HCT116 (cell line): ENCODE measurements at regions not wholly inside any gene's neighbourhood (a gene's known extent, or its start where the extent isn't known, plus 50 kb on each side); places are given as distances from the start of the nearest gene placed in this dataset.

Source experiments
- ATAC-seq: fragments of 200-7000 bp; cut with Tn5 transposase; 2 replicates; pipeline ENCODE4 v1.9.1; 2020; ENCODE audit warnings: mild to moderate bottlenecking, moderate library complexity
- BruUV-seq: library from RNA; stranded (reverse); fragments of 400-500 nt; replicated peaks from 2 replicates; lab custom pipeline; 2021; lab: Mats Ljungman, UMichigan
- CTCF ChIA-PET: fragments of 300-600 bp; sonication (Branson Sonifier 250); formaldehyde crosslinking; loops from one replicate; lab custom pipeline; 2021; ENCODE audit warnings: antibody characterized with exemption; lab: Charles Lee
- POLR2A ChIA-PET: fragments of 300-600, 350-600 bp; sonication (Branson Sonifier 250); formaldehyde crosslinking; loops from one replicate; lab custom pipeline; 2021; ENCODE audit warnings: antibody characterized with exemption; lab: Charles Lee
- RAD21 ChIA-PET, 2 experiments: fragments of 300-600 bp; sonication (Branson Sonifier 250); formaldehyde crosslinking; loops; one replicate each; lab custom pipeline; 2023; ENCODE audit warnings: low total read pairs in 2 of 2; ENCODE audit not compliant: uncharacterized antibody in 2 of 2, unreplicated experiment in 2 of 2, low non-redundant PET in 1 of 2; lab: Charles Lee
- DNase-seq: peaks from one replicate; pipeline ENCODE4 v3.0.0-alpha.2; 2010; ENCODE audit warnings: low read depth, low spot score
- H2AFZ ChIP-seq: fragments of 200-600 bp; shearing (Covaris generic), sonication (generic); 2 replicates; pipeline ENCODE4 v1.6.1; 2017; ENCODE audit warnings: low read depth, mixed run types, mixed read lengths, antibody characterized with exemption, low read length; ENCODE audit not compliant: poor library complexity, severe bottlenecking
- H3K27ac ChIP-seq: 2 replicates; pipeline ENCODE4 v1.5.1; 2012; ENCODE audit warnings: low read depth, low read length
- H3K27me3 ChIP-seq: fragments of 200-600 bp; sonication (generic); 2 replicates; pipeline ENCODE4 v1.6.1; 2016; ENCODE audit warnings: mixed run types, low read length, mixed read lengths; ENCODE audit not compliant: insufficient read depth
- H3K36me3 ChIP-seq, 2 experiments: fragments of 200-500 bp in 1 of 2; fragments of 200-600 bp in 1 of 2; sonication (Bioruptor generic) in 1 of 2; sonication (generic) in 1 of 2; 2 replicates each; pipeline versions ENCODE4 v1.5.1 to v1.6.1; 2014 to 2016; ENCODE audit warnings: low read length in 2 of 2, inconsistent platforms in 1 of 2, mixed read lengths in 1 of 2, mixed run types in 1 of 2; ENCODE audit not compliant: insufficient read depth in 2 of 2, control insufficient read depth in 1 of 2
- H3K4me1 ChIP-seq, 2 experiments: fragments of 200-600 bp in 1 of 2; sonication (generic) in 1 of 2; 2 replicates each; pipeline versions ENCODE4 v1.5.1 to v1.6.1; 2012 to 2017; ENCODE audit warnings: low read length in 2 of 2, inconsistent platforms in 1 of 2, mild to moderate bottlenecking in 1 of 2, mixed read lengths in 1 of 2, mixed run types in 1 of 2, moderate library complexity in 1 of 2; ENCODE audit not compliant: insufficient read depth in 2 of 2, control insufficient read depth in 1 of 2
- H3K4me2 ChIP-seq: fragments of 200-600 bp; sonication (generic); 2 replicates; pipeline ENCODE4 v1.6.1; 2017; ENCODE audit warnings: mixed run types, low read length, mixed read lengths
- H3K4me3 ChIP-seq, 2 experiments: fragments of 200-600 bp in 1 of 2; sonication (generic) in 1 of 2; replicated peaks in 1 of 2; 2 replicates each; pipeline ENCODE4 v1.5.1; 2011 to 2016; ENCODE audit warnings: low read length in 2 of 2, control low read depth in 1 of 2, low read depth in 1 of 2, mild to moderate bottlenecking in 1 of 2, mixed read lengths in 1 of 2, mixed run types in 1 of 2
- H3K79me2 ChIP-seq: fragments of 200-600 bp; sonication (generic); 2 replicates; pipeline ENCODE4 v1.6.1; 2017; ENCODE audit warnings: mild to moderate bottlenecking, mixed run types, low read length, moderate library complexity, mixed read lengths; ENCODE audit not compliant: insufficient read depth
- H3K9ac ChIP-seq: fragments of 200-600 bp; sonication (generic); 2 replicates; pipeline ENCODE4 v1.6.1; 2016; ENCODE audit warnings: low read length, mixed read lengths
- H3K9me2 ChIP-seq: fragments of 200-600 bp; sonication (generic), shearing (Covaris generic); 2 replicates; pipeline ENCODE4 v1.6.1; 2017; ENCODE audit warnings: mixed run types, mild to moderate bottlenecking, moderate library complexity; ENCODE audit not compliant: insufficient read depth
- H3K9me3 ChIP-seq, 2 experiments: fragments of 200-500 bp in 1 of 2; fragments of 200-600 bp in 1 of 2; sonication (Bioruptor generic) in 1 of 2; sonication (generic) in 1 of 2; 2 replicates each; pipeline ENCODE4 v1.6.1; 2014 to 2017; ENCODE audit warnings: low read length in 2 of 2, mixed read lengths in 2 of 2, inconsistent platforms in 1 of 2, low read depth in 1 of 2, mild to moderate bottlenecking in 1 of 2, mixed run types in 1 of 2, moderate library complexity in 1 of 2; ENCODE audit not compliant: control insufficient read depth in 1 of 2, insufficient read depth in 1 of 2
- H4K20me1 ChIP-seq: fragments of 200-600 bp; sonication (generic), shearing (Covaris generic); 2 replicates; pipeline ENCODE4 v1.6.1; 2017; ENCODE audit warnings: mixed run types, mild to moderate bottlenecking, moderate library complexity; ENCODE audit not compliant: insufficient read depth
- CBX3 ChIP-seq: IDR thresholded peaks from 2 replicates; pipeline ENCODE4 v1.6.1; 2012; ENCODE audit warnings: low read depth
- CEBPB ChIP-seq: IDR thresholded peaks from 2 replicates; pipeline ENCODE4 v1.6.1; 2012; ENCODE audit warnings: low read depth
- CTCF ChIP-seq, 3 experiments: fragments of 200-600 bp in 1 of 3; sonication (generic) in 1 of 3; IDR thresholded peaks in 2 of 3; conservative IDR thresholded peaks in 1 of 3; 2 replicates each; pipeline ENCODE4 v1.5.1; 2012 to 2017; ENCODE audit warnings: low read depth in 2 of 3, low read length in 2 of 3, antibody characterized with exemption in 1 of 3, borderline replicate concordance in 1 of 3, control low read depth in 1 of 3, mild to moderate bottlenecking in 1 of 3, mixed read lengths in 1 of 3, mixed run types in 1 of 3, moderate library complexity in 1 of 3; ENCODE audit not compliant: insufficient read depth in 1 of 3
- EGR1 ChIP-seq: IDR thresholded peaks from 2 replicates; pipeline ENCODE4 v1.6.1; 2012; ENCODE audit warnings: low read depth
- ELF1 ChIP-seq: IDR thresholded peaks from 2 replicates; pipeline ENCODE4 v1.6.1; 2012; ENCODE audit warnings: low read depth, borderline replicate concordance
- EZH2 ChIP-seq: fragments of 200-600 bp; sonication (generic); IDR thresholded peaks from 2 replicates; pipeline ENCODE4 v1.6.1; 2017; ENCODE audit warnings: antibody characterized with exemption, mixed run types
- FOSL1 ChIP-seq: IDR thresholded peaks from 2 replicates; pipeline ENCODE4 v1.6.1; 2012; ENCODE audit warnings: low read depth
- JUND ChIP-seq: IDR thresholded peaks from 2 replicates; pipeline ENCODE4 v1.6.1; 2012
- MAX ChIP-seq: IDR thresholded peaks from 2 replicates; pipeline ENCODE4 v1.6.1; 2012
- RAD21 ChIP-seq: IDR thresholded peaks from 2 replicates; pipeline ENCODE4 v1.6.1; 2012; ENCODE audit warnings: low read depth, mild to moderate bottlenecking
- REST ChIP-seq: IDR thresholded peaks from 2 replicates; pipeline ENCODE4 v1.6.1; 2012; ENCODE audit warnings: low read depth
- SP1 ChIP-seq: IDR thresholded peaks from 2 replicates; pipeline ENCODE4 v1.6.1; 2012; ENCODE audit warnings: low read depth
- SRF ChIP-seq: IDR thresholded peaks from 2 replicates; pipeline ENCODE4 v1.6.1; 2012; ENCODE audit warnings: low read depth
- TCF7L2 ChIP-seq: IDR thresholded peaks from 2 replicates; pipeline ENCODE4 v1.7.0; 2011; ENCODE audit warnings: borderline replicate concordance, inconsistent platforms; ENCODE audit not compliant: insufficient read depth, insufficient read length; ENCODE audit errors: extremely low read depth
- YY1 ChIP-seq: IDR thresholded peaks from 2 replicates; pipeline ENCODE4 v1.6.1; 2011; ENCODE audit warnings: low read length, low read depth, moderate library complexity, mild to moderate bottlenecking; ENCODE audit not compliant: insufficient replicate concordance; ENCODE audit errors: extremely low read depth
- ZFX ChIP-seq: fragments of 450-650 bp; IDR thresholded peaks from 2 replicates; pipeline ENCODE4 v1.6.1; 2017
- ZNF274 ChIP-seq: fragments of 200-500 bp; sonication (Bioruptor generic); IDR thresholded peaks from 2 replicates; pipeline ENCODE4 v1.6.1; 2014; ENCODE audit warnings: mild to moderate bottlenecking, low read depth, low read length, inconsistent platforms
- intact Hi-C: fragments of 100-400 bp; cut with micrococcal nuclease; formaldehyde crosslinking; loops from 2 replicates; pipeline ENCODE4 v1.10.0; 2022

- ChIA-PET POLR2A (no interaction called here), CTCF (no interaction called here), RAD21 (no interaction called here)
- intact Hi-C loops: no loop called here
- Histone ChIP-seq H4K20me1 (no peaks in the 10 kb centered on the region), H3K36me3 (no peaks in the 10 kb centered on the region), H3K9me2 (no peaks in the 10 kb centered on the region), H3K4me1 (no peaks in the 10 kb centered on the region), H3K9ac (no peak overlapping the region), H3K4me3 (no peak overlapping the region), H3K27me3 (no peaks in the 10 kb centered on the region), H3K27ac (no peak overlapping the region), H3K4me2 (no peak overlapping the region), H2AFZ (no peak overlapping the region), H3K79me2 (no peaks in the 10 kb centered on the region), H3K9me3 (peaks cover 12 to 19% of the 10 kb centered on the region in 2 experiments; a peak in 2 of 4 replicates)
- no peak for DNase-seq
- no peak for TF ChIP-seq EGR1
- TF ChIP-seq REST: no peak
- TF ChIP-seq CBX3: no peak
- TF ChIP-seq JUND: no peak
- no peak for TF ChIP-seq ZFX
- TF ChIP-seq RAD21: no peak
- no TSS peak for BruUV-seq
- no peak for ATAC-seq
Measured at GRCh38 chr3:90062016-90062415, 954.6 kb downstream of the EPHA3 start.

GRCh38 chr3:90062631-90063200 lies 955.3 kb downstream of the EPHA3 start:
- Histone ChIP-seq H3K79me2 (no peaks in the 10 kb centered on the region), H3K9ac (no peak overlapping the region), H3K4me2 (no peak overlapping the region), H3K27ac (no peak overlapping the region), H3K4me3 (no peak overlapping the region), H3K4me1 (no peaks in the 10 kb centered on the region), H3K27me3 (no peaks in the 10 kb centered on the region), H3K36me3 (no peaks in the 10 kb centered on the region), H3K9me3 (peaks cover 12 to 16% of the 10 kb centered on the region in 2 experiments; a peak in 2 of 4 replicates), H4K20me1 (no peaks in the 10 kb centered on the region), H2AFZ (no peak overlapping the region), H3K9me2 (no peaks in the 10 kb centered on the region)
- POLR2A ChIA-PET: no interaction called here
- intact Hi-C loops: no loop called here
- BruUV-seq: no TSS peak
- RAD21 ChIA-PET: no interaction called here
- CTCF ChIA-PET: no interaction called here
- ATAC-seq: no peak
- no peak for DNase-seq
- TF ChIP-seq EGR1 (no peak), EZH2 (no peak), YY1 (no peak), ZFX (no peak), SRF (no peak), FOSL1 (no peak), ELF1 (no peak), SP1 (no peak), MAX (no peak), TCF7L2 (no peak), CEBPB (no peak), CTCF (IDR thresholded peaks at IDR 0.05 in 2 of 3, conservative IDR thresholded peaks at IDR 0.05 in 1 of 3; ENCODE audit: borderline replicate concordance in 1 of 3, insufficient read depth in 1 of 3, low read depth in 2 of 3, low read length in 2 of 3) (no peak), ZNF274 (no peak), CBX3 (no peak)
